HepG2 (cell line): ENCODE measurements at regions not wholly inside any gene's neighbourhood (a gene's known extent, or its start where the extent isn't known, plus 50 kb on each side); places are given as distances from the start of the nearest gene placed in this dataset.

ENCODE experiments used
- ADNP ChIP-seq: sonication (generic); formaldehyde crosslinking; IDR thresholded peaks from 2 replicates; pipeline ENCODE4 v1.4.0; 2020; ENCODE audit warnings: missing genetic modification reagents
- HNRNPL ChIP-seq: fragments of 200-400 bp; formaldehyde crosslinking; IDR thresholded peaks from 2 replicates; pipeline ENCODE4 v1.6.1; 2017; ENCODE audit warnings: mild to moderate bottlenecking, low read depth, low read length
- NFE2L2 ChIP-seq: fragments of 150-350 bp; IDR thresholded peaks from 2 replicates; pipeline ENCODE4 v1.6.1; 2014; ENCODE audit warnings: low read length
- NKX3-1 ChIP-seq: sonication (generic); formaldehyde crosslinking; IDR thresholded peaks from 2 replicates; pipeline ENCODE4 v1.5.0; 2020; ENCODE audit warnings: missing genetic modification reagents
- PITX1 ChIP-seq: sonication (generic); formaldehyde crosslinking; IDR thresholded peaks from 2 replicates; pipeline ENCODE4 v1.5.1; 2020; ENCODE audit warnings: mild to moderate bottlenecking, missing genetic modification reagents
- SIX4 ChIP-seq: sonication (generic); formaldehyde crosslinking; IDR thresholded peaks from 2 replicates; pipeline ENCODE4 v1.4.0; 2020; ENCODE audit warnings: missing genetic modification reagents
- SMARCE1 ChIP-seq: fragments of 450-650 bp; IDR thresholded peaks from 2 replicates; pipeline ENCODE4 v1.6.1; 2017; ENCODE audit warnings: borderline replicate concordance
- TEAD3 ChIP-seq: optimal IDR thresholded peaks from 2 replicates; pipeline ENCODE3; 2016; ENCODE audit warnings: borderline replicate concordance
- ZNF33A ChIP-seq: sonication (generic); formaldehyde crosslinking; IDR thresholded peaks from 2 replicates; pipeline ENCODE4 v1.5.1; 2020; ENCODE audit warnings: missing genetic modification reagents, mild to moderate bottlenecking, moderate library complexity, borderline replicate concordance
- ZNF432 ChIP-seq: sonication (generic); formaldehyde crosslinking; IDR thresholded peaks from 2 replicates; pipeline ENCODE4 v1.5.0; 2020; ENCODE audit warnings: missing genetic modification reagents, mild to moderate bottlenecking, borderline replicate concordance
- ZNF816 ChIP-seq: sonication (generic); formaldehyde crosslinking; IDR thresholded peaks from 2 replicates; pipeline ENCODE4 v1.8.0; 2022; ENCODE audit warnings: missing genetic modification reagents, mild to moderate bottlenecking, borderline replicate concordance
- TF ChIP-seq, protein P1 (sequence below): sonication (generic); formaldehyde crosslinking; IDR thresholded peaks from 2 replicates; pipeline ENCODE4 v1.9.0; 2022; ENCODE audit warnings: low read depth, missing genetic modification reagents
- TF ChIP-seq, protein P2 (sequence below), 2 experiments: fragments of 450-650 bp in 1 of 2; sonication (generic) in 1 of 2; formaldehyde crosslinking in 1 of 2; IDR thresholded peaks; 2 replicates each; pipeline versions ENCODE4 v1.6.1 to v1.8.0; 2016 to 2022; ENCODE audit warnings: antibody characterized with exemption in 1 of 2, mild to moderate bottlenecking in 1 of 2, missing genetic modification reagents in 1 of 2
- TF ChIP-seq, protein P3 (sequence below): sonication (generic); formaldehyde crosslinking; conservative IDR thresholded peaks from 2 replicates; pipeline ENCODE4 v1.4.0; 2020; ENCODE audit warnings: missing genetic modification reagents
- TF ChIP-seq, protein P4 (sequence below): sonication (generic); formaldehyde crosslinking; IDR thresholded peaks from 2 replicates; pipeline ENCODE4 v1.8.0; 2022; ENCODE audit warnings: mild to moderate bottlenecking, missing genetic modification reagents; ENCODE audit not compliant: insufficient replicate concordance

DNA sequence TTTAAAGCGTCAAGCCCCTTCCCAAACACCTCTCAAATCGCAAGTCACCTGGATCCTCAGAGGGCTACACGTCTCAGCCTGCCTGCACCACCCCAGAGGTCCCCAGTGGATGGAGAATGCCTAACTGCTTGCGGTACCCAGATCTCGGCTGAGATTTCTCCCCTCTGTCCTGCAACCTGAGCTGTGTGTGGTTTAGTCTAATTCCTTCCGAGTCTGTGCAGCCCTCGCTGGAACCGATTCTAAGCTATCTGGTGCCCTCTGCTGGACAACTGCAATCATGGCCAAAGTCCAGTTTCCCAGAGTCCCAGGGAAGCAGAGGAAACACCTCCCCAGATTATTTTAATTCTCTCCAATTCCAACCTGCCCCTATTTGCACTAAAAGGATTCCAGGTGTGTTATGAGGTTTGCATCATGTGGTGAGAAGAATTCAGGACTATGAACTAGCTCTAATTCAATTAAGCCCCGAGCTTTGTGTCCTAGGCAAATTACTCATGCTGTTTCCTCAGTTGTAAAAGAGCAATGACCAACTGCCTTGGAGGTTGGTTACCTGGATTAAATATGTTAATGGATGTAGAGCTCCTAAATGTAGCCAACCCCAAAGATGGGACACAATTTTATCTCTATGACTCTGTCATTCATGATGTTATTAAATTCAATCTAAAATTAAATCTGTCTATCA is 276.1 kb upstream of the NCKAP5 start (continued):
- TF ChIP-seq ZNF432 (CRISPR knock-in tag) (no peak), SIX4 (CRISPR knock-in tag) (no peak), NFE2L2 (no peak), NKX3-1 (CRISPR knock-in tag) (no peak), SMARCE1 (no peak), PITX1 (no peak), ZNF33A (CRISPR knock-in tag) (no peak), ADNP (CRISPR knock-in tag) (no peak), HNRNPL (no peak), TEAD3 (CRISPR knock-in tag) (peak; percentile 22), ZNF816 (CRISPR knock-in tag) (no peak)
- TF ChIP-seq, protein P1, sequence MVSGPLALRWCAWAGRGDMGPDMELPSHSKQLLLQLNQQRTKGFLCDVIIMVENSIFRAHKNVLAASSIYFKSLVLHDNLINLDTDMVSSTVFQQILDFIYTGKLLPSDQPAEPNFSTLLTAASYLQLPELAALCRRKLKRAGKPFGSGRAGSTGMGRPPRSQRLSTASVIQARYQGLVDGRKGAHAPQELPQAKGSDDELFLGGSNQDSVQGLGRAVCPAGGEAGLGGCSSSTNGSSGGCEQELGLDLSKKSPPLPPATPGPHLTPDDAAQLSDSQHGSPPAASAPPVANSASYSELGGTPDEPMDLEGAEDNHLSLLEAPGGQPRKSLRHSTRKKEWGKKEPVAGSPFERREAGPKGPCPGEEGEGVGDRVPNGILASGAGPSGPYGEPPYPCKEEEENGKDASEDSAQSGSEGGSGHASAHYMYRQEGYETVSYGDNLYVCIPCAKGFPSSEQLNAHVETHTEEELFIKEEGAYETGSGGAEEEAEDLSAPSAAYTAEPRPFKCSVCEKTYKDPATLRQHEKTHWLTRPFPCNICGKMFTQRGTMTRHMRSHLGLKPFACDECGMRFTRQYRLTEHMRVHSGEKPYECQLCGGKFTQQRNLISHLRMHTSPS (CRISPR knock-in tag), result no peak
- TF ChIP-seq, protein P2, sequence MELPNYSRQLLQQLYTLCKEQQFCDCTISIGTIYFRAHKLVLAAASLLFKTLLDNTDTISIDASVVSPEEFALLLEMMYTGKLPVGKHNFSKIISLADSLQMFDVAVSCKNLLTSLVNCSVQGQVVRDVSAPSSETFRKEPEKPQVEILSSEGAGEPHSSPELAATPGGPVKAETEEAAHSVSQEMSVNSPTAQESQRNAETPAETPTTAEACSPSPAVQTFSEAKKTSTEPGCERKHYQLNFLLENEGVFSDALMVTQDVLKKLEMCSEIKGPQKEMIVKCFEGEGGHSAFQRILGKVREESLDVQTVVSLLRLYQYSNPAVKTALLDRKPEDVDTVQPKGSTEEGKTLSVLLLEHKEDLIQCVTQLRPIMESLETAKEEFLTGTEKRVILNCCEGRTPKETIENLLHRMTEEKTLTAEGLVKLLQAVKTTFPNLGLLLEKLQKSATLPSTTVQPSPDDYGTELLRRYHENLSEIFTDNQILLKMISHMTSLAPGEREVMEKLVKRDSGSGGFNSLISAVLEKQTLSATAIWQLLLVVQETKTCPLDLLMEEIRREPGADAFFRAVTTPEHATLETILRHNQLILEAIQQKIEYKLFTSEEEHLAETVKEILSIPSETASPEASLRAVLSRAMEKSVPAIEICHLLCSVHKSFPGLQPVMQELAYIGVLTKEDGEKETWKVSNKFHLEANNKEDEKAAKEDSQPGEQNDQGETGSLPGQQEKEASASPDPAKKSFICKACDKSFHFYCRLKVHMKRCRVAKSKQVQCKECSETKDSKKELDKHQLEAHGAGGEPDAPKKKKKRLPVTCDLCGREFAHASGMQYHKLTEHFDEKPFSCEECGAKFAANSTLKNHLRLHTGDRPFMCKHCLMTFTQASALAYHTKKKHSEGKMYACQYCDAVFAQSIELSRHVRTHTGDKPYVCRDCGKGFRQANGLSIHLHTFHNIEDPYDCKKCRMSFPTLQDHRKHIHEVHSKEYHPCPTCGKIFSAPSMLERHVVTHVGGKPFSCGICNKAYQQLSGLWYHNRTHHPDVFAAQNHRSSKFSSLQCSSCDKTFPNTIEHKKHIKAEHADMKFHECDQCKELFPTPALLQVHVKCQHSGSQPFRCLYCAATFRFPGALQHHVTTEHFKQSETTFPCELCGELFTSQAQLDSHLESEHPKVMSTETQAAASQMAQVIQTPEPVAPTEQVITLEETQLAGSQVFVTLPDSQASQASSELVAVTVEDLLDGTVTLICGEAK (IDR thresholded peaks at IDR 0.05), result no peak
- TF ChIP-seq, protein P2 (CRISPR knock-in tag; IDR thresholded peaks at IDR 0.05), result no peak
- TF ChIP-seq, protein P3, sequence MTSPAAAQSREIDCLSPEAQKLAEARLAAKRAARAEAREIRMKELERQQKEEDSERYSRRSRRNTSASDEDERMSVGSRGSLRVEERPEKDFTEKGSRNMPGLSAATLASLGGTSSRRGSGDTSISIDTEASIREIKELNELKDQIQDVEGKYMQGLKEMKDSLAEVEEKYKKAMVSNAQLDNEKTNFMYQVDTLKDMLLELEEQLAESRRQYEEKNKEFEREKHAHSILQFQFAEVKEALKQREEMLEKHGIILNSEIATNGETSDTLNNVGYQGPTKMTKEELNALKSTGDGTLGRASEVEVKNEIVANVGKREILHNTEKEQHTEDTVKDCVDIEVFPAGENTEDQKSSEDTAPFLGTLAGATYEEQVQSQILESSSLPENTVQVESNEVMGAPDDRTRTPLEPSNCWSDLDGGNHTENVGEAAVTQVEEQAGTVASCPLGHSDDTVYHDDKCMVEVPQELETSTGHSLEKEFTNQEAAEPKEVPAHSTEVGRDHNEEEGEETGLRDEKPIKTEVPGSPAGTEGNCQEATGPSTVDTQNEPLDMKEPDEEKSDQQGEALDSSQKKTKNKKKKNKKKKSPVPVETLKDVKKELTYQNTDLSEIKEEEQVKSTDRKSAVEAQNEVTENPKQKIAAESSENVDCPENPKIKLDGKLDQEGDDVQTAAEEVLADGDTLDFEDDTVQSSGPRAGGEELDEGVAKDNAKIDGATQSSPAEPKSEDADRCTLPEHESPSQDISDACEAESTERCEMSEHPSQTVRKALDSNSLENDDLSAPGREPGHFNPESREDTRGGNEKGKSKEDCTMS, result no peak
- TF ChIP-seq, protein P4, sequence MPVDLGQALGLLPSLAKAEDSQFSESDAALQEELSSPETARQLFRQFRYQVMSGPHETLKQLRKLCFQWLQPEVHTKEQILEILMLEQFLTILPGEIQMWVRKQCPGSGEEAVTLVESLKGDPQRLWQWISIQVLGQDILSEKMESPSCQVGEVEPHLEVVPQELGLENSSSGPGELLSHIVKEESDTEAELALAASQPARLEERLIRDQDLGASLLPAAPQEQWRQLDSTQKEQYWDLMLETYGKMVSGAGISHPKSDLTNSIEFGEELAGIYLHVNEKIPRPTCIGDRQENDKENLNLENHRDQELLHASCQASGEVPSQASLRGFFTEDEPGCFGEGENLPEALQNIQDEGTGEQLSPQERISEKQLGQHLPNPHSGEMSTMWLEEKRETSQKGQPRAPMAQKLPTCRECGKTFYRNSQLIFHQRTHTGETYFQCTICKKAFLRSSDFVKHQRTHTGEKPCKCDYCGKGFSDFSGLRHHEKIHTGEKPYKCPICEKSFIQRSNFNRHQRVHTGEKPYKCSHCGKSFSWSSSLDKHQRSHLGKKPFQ (CRISPR knock-in tag), result no peak
